ENCODE measurements at regions not wholly inside any gene's neighbourhood (a gene's known extent, or its start where the extent isn't known, plus 50 kb on each side); places are given as distances from the start of the nearest gene placed in this dataset.
"Not testable (repeated sequence)": the region's sequence is repeated elsewhere in the genome, so short reads cannot be mapped to it uniquely, and the experiment has no call there.

DNA sequence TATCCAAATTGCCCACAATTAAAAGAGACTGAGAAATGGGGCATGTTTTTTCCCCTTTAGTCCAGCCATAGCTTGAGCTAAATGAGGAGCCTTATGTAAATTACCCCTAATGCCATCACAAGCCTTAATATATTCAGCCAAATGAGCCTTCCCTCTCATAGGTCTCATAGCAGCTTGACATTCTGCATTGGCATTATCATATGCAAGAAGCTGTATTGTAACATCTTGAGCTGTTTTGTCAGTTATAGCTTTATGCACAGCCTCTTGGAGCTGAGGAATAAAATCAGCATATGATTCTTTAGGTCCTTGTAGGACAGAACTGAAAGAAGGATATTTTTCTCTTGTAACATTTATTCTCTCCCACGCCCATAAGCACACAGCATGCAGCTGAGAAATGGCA, 153.2 kb downstream of the ZNF486 start:
- ChIA-PET POLR2A (no interaction called here), CTCF (no interaction called here)
- Mint-ChIP-seq H3K36me3 (ENCODE audit: low read depth) (no peaks in the 10 kb centered on the region), H3K27ac (no peak overlapping the region), H3K4me3 (no peak overlapping the region), H3K4me1 (ENCODE audit: low read depth) (no peaks in the 10 kb centered on the region), H3K27me3 (ENCODE audit: low read depth) (no peaks in the 10 kb centered on the region), H3K9me3 (ENCODE audit: insufficient read depth) (no peaks in the 10 kb centered on the region)
- ATAC-seq = no peak
- DNase-seq = no peak

DNA sequence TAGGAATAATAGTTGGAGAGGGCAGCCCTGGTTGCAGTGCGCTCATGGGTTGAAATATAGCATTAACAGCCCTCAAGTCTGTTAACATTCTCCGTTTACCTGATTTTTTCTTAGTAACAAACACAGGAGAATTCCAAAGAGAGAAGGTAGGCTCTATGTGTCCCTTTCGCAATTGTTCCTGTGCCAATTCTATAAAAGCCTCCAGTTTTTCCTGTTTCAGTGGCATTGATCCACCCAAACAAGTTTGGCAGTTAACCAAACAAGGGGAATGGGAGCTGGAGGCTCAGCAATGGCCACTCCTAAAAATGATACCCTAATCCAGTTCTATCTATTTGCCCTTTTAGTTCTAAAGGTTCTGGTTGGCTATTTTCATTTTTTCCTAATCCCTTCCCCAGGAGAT, 151.6 kb downstream of the ZNF486 start:
- no peaks in the 10 kb centered on the region for H3K36me3 Mint-ChIP-seq (ENCODE audit: low read depth)
- H3K27me3 Mint-ChIP-seq (ENCODE audit: low read depth) = no peaks in the 10 kb centered on the region
- no peaks in the 10 kb centered on the region for H3K4me1 Mint-ChIP-seq (ENCODE audit: low read depth)
- ATAC-seq (no peak), DNase-seq (no peak)
- POLR2A ChIA-PET = no interaction called here
- H3K27ac Mint-ChIP-seq = no peak overlapping the region
- CTCF ChIA-PET = interaction anchor here (0.6 kb wide), 1 partner anchor 933 kb away, joined by 3 read pairs; no protein-coding TSS in a partner anchor
- H3K9me3 Mint-ChIP-seq (ENCODE audit: insufficient read depth) = no peaks in the 10 kb centered on the region
- no peak overlapping the region for H3K4me3 Mint-ChIP-seq

DNA sequence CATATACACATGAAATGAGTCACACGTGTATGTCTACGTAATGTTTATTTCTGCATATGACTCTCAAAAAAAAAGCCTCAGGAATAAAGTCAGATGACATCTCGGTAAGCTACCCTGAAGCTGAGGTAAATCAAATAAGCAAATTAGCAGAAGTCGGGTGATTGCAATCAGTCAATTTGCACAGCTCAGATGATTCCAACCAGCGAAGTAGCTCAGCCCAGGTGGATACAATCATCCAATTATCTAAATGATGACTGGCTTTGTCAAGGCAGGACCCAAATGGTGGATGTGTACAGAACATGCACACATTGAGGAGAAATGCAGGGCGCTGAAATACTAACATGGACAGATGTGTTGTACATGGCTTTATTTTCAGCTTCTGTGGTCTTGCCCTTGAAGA, 148.5 kb downstream of the ZNF486 start:
- no peak overlapping the region for H3K4me3 Mint-ChIP-seq
- DNase-seq = no peak
- ChIA-PET POLR2A (no interaction called here), CTCF (no interaction called here)
- no peaks in the 10 kb centered on the region for H3K4me1 Mint-ChIP-seq (ENCODE audit: low read depth)
- no peak overlapping the region for H3K27ac Mint-ChIP-seq
- H3K36me3 Mint-ChIP-seq (ENCODE audit: low read depth) = no peaks in the 10 kb centered on the region
- no peaks in the 10 kb centered on the region for H3K27me3 Mint-ChIP-seq (ENCODE audit: low read depth)
- H3K9me3 Mint-ChIP-seq (ENCODE audit: insufficient read depth) = no peaks in the 10 kb centered on the region
- ATAC-seq = no peak

DNA sequence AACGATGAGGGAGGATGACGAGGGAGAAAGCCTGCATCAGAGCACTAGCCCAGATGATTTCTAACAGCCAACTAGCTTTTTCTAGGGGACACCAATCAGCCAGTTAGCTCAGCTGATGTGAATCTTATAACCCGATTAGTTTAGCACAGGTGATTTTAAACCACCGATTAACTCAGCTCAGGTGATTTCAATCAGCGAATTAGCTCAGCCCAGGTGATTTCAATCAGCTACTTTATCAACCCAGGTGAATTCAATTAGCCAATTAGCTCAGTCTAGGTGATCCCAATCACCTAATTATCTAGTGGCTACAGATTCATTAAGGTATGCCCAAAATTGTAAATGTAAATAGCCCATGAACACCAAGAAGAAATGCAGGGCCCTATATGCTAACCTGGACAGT, 146.9 kb downstream of the ZNF486 start:
- Mint-ChIP-seq H3K4me3 (no peak overlapping the region), H3K36me3 (ENCODE audit: low read depth) (no peaks in the 10 kb centered on the region), H3K4me1 (ENCODE audit: low read depth) (no peaks in the 10 kb centered on the region), H3K27me3 (ENCODE audit: low read depth) (no peaks in the 10 kb centered on the region), H3K27ac (no peak overlapping the region), H3K9me3 (ENCODE audit: insufficient read depth) (peaks cover 7% of the 10 kb centered on the region)
- ChIA-PET POLR2A (no interaction called here), CTCF (interaction anchor here (0.8 kb wide), 1 partner anchor 235 kb away, joined by 3 read pairs; no protein-coding TSS in a partner anchor)
- ATAC-seq (no peak), DNase-seq (no peak)

DNA sequence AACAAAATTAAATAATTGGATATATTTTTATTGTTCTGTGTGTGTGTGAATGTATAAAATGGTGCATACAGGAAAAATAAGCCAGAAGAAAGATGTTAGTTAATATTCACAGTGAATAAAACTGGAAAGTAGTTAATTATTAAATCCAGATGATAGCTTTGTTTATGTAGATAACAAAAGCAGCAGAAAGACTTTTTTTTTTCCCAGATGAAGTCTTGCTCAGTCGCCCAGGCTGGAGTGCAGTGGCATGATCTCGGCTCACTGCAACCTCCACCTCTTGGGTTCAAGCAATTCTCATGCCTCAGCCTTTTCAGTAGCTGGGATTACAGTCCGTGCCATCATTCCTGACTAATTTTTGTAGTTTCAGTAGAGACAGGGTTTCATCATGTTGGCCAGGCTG, 140.1 kb downstream of the ZNF486 start:
- H3K4me3 Mint-ChIP-seq = no peak overlapping the region
- H3K27ac Mint-ChIP-seq = no peak overlapping the region
- H3K4me1 Mint-ChIP-seq (ENCODE audit: low read depth) = no peaks in the 10 kb centered on the region
- no peak for ATAC-seq
- POLR2A ChIA-PET = no interaction called here
- no peaks in the 10 kb centered on the region for H3K36me3 Mint-ChIP-seq (ENCODE audit: low read depth)
- peaks cover 15% of the 10 kb centered on the region for H3K9me3 Mint-ChIP-seq (ENCODE audit: insufficient read depth)
- no peak for DNase-seq
- no peaks in the 10 kb centered on the region for H3K27me3 Mint-ChIP-seq (ENCODE audit: low read depth)
- CTCF ChIA-PET = no interaction called here

DNA sequence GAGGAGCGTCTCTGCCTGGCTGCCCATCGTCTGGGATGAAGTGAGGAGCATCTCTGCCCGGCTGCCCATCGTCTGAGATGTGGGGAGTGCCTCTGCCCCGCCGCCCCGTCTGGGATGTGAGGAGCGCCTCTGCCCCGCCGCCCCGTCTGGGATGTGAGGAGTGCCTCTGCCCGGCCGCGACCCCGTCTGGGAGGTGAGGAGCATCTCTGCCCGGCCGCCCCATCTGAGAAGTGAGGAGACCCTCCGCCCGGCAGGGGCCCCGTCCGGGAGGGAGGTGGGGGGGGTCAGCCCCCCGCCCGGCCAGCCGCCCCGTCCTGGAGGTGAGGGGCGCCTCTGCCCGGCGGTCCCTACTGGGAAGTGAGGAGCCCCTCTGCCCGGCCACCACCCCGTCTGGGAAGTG, 129.3 kb downstream of the ZNF486 start:
- not testable (repeated sequence) for ATAC-seq, H3K4me3 Mint-ChIP-seq

DNA sequence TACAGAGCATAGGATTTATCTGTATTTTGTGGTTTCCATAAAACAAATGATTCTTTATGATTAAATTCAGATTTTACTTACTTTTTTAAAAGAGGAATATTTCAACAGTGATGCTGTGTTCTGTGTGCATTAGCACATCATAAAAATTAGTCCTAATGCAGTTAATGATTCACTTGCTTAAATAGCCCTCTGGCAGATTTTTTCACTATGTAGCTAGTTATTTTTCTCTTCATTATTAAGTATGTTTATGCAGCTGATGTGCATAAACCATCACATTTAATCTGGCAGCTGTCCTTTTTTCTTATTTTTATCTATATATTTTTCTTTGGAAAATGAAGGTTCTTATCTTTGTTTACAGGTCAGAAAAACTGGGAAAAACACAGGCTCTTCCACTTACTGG, 127.2 kb downstream of the ZNF486 start:
- Mint-ChIP-seq H3K27ac (no peak overlapping the region), H3K4me3 (no peak overlapping the region), H3K4me1 (ENCODE audit: low read depth) (no peaks in the 10 kb centered on the region), H3K36me3 (ENCODE audit: low read depth) (no peaks in the 10 kb centered on the region), H3K27me3 (ENCODE audit: low read depth) (no peaks in the 10 kb centered on the region), H3K9me3 (ENCODE audit: insufficient read depth) (no peaks in the 10 kb centered on the region)
- POLR2A ChIA-PET = no interaction called here
- CTCF ChIA-PET = no interaction called here
- DNase-seq (no peak), ATAC-seq (no peak)

More for the DNA sequence above, 129.3 kb downstream of the ZNF486 start:
- DNase-seq; POLR2A ChIA-PET; H3K27me3 Mint-ChIP-seq (ENCODE audit: low read depth); H3K36me3 Mint-ChIP-seq (ENCODE audit: low read depth); CTCF ChIA-PET; H3K27ac Mint-ChIP-seq; H3K9me3 Mint-ChIP-seq (ENCODE audit: insufficient read depth); H3K4me1 Mint-ChIP-seq (ENCODE audit: low read depth): not testable (repeated sequence)

DNA sequence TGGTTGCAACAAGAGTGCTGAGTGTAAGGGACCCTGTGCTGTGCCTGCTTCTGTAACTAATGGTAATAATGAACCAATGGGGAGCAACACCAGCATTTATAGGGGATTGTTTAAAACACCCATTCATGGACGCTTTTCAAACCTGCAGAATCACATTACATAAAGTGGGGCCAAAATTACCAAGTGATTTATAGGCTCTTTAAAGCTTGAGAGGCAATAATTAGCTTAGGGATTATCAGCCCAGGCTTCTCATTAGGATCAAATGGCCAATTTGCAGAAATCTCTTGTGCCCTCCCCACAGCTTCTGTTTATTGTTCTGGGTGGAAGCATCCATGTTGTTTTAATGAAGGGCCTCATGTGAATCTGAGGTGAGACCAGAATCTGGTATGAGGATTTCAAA, 125.5 kb downstream of the ZNF486 start:
- ATAC-seq; H3K27ac Mint-ChIP-seq; H3K27me3 Mint-ChIP-seq (ENCODE audit: low read depth); H3K4me3 Mint-ChIP-seq; POLR2A ChIA-PET; H3K9me3 Mint-ChIP-seq (ENCODE audit: insufficient read depth); H3K4me1 Mint-ChIP-seq (ENCODE audit: low read depth); DNase-seq; H3K36me3 Mint-ChIP-seq (ENCODE audit: low read depth): not testable (repeated sequence)
- CTCF ChIA-PET = interaction anchor here (0.7 kb wide), 1 partner anchor 907 kb away, joined by 3 read pairs; no protein-coding TSS in a partner anchor

DNA sequence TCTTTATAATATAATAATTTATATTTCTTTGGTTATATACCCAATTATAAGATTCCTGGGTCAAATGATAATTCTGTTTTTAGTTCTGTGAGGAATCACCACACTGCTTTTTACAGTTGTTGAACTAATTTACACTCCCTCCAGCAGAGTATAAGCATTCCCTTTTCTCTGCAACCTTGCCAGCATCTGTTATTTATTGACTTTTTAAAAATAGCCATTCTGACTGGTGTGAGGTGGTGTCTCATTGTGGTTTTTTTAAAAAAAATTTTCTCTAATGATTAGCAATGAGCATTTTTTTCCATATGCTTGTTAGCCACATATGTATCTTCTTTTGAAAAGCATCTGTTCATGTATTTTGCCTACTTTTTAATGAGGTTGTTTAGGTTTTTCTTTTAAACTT, 122.2 kb downstream of the ZNF486 start:
- Mint-ChIP-seq H3K27ac (no peak overlapping the region), H3K36me3 (ENCODE audit: low read depth) (no peaks in the 10 kb centered on the region), H3K4me1 (ENCODE audit: low read depth) (no peaks in the 10 kb centered on the region), H3K9me3 (ENCODE audit: insufficient read depth) (peaks cover 8% of the 10 kb centered on the region), H3K27me3 (ENCODE audit: low read depth) (no peaks in the 10 kb centered on the region), H3K4me3 (no peak overlapping the region)
- no peak for DNase-seq
- ATAC-seq = no peak
- CTCF ChIA-PET = no interaction called here
- POLR2A ChIA-PET = no interaction called here

DNA sequence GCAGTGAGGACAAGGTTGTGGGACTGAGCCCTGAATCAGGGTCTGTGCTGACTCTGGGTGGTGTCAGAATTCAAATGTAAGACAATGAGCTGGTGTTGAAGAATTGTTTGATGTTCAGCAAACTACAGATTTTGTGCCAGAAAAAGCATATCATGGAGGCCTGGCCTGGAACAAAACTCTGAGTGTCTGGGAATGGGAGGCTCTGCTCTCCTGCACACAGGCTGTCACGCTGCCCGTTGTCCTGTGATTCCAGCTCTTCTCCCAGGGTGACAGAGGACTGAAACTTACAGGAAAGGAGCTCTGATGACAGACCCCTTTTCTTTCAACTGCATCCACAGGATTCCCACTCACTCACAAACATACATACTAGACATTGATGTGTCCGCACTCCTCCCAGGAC, 120.1 kb downstream of the ZNF486 start:
- Mint-ChIP-seq H3K4me1 (ENCODE audit: low read depth) (no peaks in the 10 kb centered on the region), H3K27ac (no peak overlapping the region), H3K9me3 (ENCODE audit: insufficient read depth) (peaks cover 15% of the 10 kb centered on the region), H3K36me3 (ENCODE audit: low read depth) (no peaks in the 10 kb centered on the region), H3K27me3 (ENCODE audit: low read depth) (no peaks in the 10 kb centered on the region), H3K4me3 (no peak overlapping the region)
- DNase-seq = no peak
- ChIA-PET POLR2A (no interaction called here), CTCF (no interaction called here)
- no peak for ATAC-seq

DNA sequence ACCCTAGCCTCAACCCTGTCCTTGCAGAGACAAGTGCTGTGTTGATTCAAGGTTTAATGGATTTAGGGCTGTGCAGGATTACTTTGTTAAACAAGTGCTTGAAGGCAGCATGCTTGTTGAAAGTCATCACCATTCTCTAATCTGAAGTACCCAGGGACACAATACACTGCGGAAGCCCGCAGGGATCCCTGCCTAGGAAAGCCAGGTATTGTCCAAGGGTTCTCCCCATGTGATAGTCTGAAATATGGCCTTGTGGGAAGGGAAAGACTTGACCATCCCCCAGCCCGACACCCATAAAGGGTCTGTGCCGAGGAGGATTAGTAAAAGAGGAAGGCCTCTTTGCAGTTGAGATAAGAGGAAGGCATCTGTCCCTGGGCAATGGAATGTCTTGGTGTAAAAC, 118.9 kb downstream of the ZNF486 start:
- H3K4me1 Mint-ChIP-seq (ENCODE audit: low read depth); H3K27ac Mint-ChIP-seq; DNase-seq; H3K36me3 Mint-ChIP-seq (ENCODE audit: low read depth); H3K4me3 Mint-ChIP-seq; POLR2A ChIA-PET; H3K27me3 Mint-ChIP-seq (ENCODE audit: low read depth); CTCF ChIA-PET; ATAC-seq: not testable (repeated sequence)
- peaks cover 21% of the 10 kb centered on the region for H3K9me3 Mint-ChIP-seq (ENCODE audit: insufficient read depth)

DNA sequence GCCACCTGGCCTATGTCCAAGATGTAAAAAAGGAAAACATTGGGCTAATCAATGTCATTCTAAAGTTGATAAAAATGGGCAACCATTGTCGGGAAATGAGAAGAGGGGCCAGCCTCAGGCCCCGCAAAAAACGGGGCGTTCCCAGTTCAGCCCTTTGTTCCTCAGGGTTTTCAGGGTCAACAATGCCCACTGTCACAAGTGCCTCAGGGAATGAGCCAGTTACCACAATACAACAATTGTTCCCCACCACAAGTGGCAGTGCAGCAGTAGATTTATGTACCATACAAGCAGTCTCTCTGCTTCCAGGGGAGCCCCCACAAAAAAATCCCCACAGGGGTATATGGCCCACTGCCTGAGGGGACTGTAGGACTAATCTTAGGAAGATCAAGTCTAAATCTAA, 112.5 kb downstream of the ZNF486 start:
- H3K27me3 Mint-ChIP-seq (ENCODE audit: low read depth) = no peaks in the 10 kb centered on the region
- CTCF ChIA-PET = no interaction called here

DNA sequence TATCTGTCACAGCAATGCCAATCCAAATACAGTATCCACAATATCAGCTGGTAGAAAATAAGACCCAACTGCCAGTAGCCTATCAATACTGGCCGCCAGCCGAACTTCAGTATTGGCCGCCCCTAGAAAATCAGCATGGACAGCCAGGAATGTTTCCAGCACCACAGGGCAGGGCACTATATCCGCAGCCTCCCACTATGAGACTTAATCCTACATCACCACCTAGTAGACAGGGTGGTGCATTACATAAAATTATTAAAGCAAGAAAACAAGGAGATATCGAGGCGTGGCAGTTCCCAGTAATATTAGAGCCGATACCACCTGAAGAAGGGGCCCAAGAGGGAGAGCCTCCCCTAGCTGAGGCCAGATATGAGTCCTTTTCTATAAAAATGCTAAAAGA, 111.3 kb downstream of the ZNF486 start:
- DNase-seq (no peak), ATAC-seq (no peak)
- Mint-ChIP-seq H3K9me3 (ENCODE audit: insufficient read depth) (peaks cover 19% of the 10 kb centered on the region), H3K36me3 (ENCODE audit: low read depth) (no peaks in the 10 kb centered on the region), H3K27ac (no peak overlapping the region), H3K4me3 (no peak overlapping the region), H3K27me3 (ENCODE audit: low read depth) (no peaks in the 10 kb centered on the region), H3K4me1 (ENCODE audit: low read depth) (no peaks in the 10 kb centered on the region)
- CTCF ChIA-PET = no interaction called here
- POLR2A ChIA-PET = no interaction called here

More for the DNA sequence above, 112.5 kb downstream of the ZNF486 start:
- H3K36me3 Mint-ChIP-seq (ENCODE audit: low read depth) = no peaks in the 10 kb centered on the region
- POLR2A ChIA-PET = no interaction called here
- no peak overlapping the region for H3K4me3 Mint-ChIP-seq
- ATAC-seq (no peak), DNase-seq (no peak)
- no peaks in the 10 kb centered on the region for H3K4me1 Mint-ChIP-seq (ENCODE audit: low read depth)
- H3K9me3 Mint-ChIP-seq (ENCODE audit: insufficient read depth) = peaks cover 26% of the 10 kb centered on the region
- H3K27ac Mint-ChIP-seq = no peak overlapping the region

Measured in activated CD8-positive, alpha-beta T cell treated with anti-CD3 and anti-CD28 coated beads, Interleukin-2, amount 10 ng/mL, durations not matched to agents 7 days and 5 days (primary cell).